MCF 10A (cell line): ENCODE measurements at regions not wholly inside any gene's neighbourhood (a gene's known extent, or its start where the extent isn't known, plus 50 kb on each side); places are given as distances from the start of the nearest gene placed in this dataset.

ENCODE experiments used
- BruUV-seq: library from RNA; stranded (reverse); fragments of 400-500 nt; replicated peaks from 2 replicates; lab custom pipeline; 2021; lab: Mats Ljungman, UMichigan
- CTCF ChIA-PET: fragments of 300-600 bp; sonication (Branson Sonifier 250); formaldehyde crosslinking; extraction: SDS; loops from one replicate; lab custom pipeline; 2021; ENCODE audit warnings: antibody characterized with exemption, inconsistent platforms; lab: Yijun Ruan, JAX
- POLR2A ChIA-PET: fragments of 300-600, 350-650 bp; sonication (Branson Sonifier 250); formaldehyde crosslinking; extraction: SDS; loops from one replicate; lab custom pipeline; 2020; ENCODE audit warnings: antibody characterized with exemption, inconsistent platforms; lab: Yijun Ruan, JAX
- DNase-seq: peaks from one replicate; pipeline ENCODE4 v3.0.0-alpha.2; 2018; ENCODE audit not compliant: unreplicated experiment
- H3K27ac Mint-ChIP-seq: one replicate; pipeline ENCODE4 v1.8.0; 2022; ENCODE audit warnings: mild to moderate bottlenecking, low read depth, mixed read lengths; ENCODE audit not compliant: unreplicated experiment
- H3K27me3 Mint-ChIP-seq: one replicate; pipeline ENCODE4 v1.8.0; 2022; ENCODE audit warnings: mixed read lengths; ENCODE audit not compliant: insufficient read depth, unreplicated experiment
- H3K36me3 Mint-ChIP-seq: one replicate; pipeline ENCODE4 v1.8.0; 2022; ENCODE audit warnings: mild to moderate bottlenecking, moderate library complexity, mixed read lengths; ENCODE audit not compliant: insufficient read depth, unreplicated experiment
- H3K4me1 Mint-ChIP-seq: one replicate; pipeline ENCODE4 v1.8.0; 2022; ENCODE audit warnings: mixed read lengths; ENCODE audit not compliant: insufficient read depth, unreplicated experiment
- H3K4me3 Mint-ChIP-seq: one replicate; pipeline ENCODE4 v1.8.0; 2022; ENCODE audit warnings: mild to moderate bottlenecking, moderate library complexity, mixed read lengths; ENCODE audit not compliant: unreplicated experiment
- H3K9me3 Mint-ChIP-seq: one replicate; pipeline ENCODE4 v1.8.0; 2022; ENCODE audit warnings: mixed read lengths; ENCODE audit not compliant: unreplicated experiment
- intact Hi-C: fragments of 100-400 bp; cut with micrococcal nuclease; formaldehyde crosslinking; loops from 2 replicates; pipeline ENCODE4 v1.14.1; 2022
- TF ChIP-seq, protein P1 (sequence below): fragments of 200-600 bp; IDR thresholded peaks from one replicate; pipeline ENCODE4 v1.8.0; 2022; ENCODE audit warnings: antibody characterized with exemption, mild to moderate bottlenecking; ENCODE audit not compliant: unreplicated experiment

DNA sequence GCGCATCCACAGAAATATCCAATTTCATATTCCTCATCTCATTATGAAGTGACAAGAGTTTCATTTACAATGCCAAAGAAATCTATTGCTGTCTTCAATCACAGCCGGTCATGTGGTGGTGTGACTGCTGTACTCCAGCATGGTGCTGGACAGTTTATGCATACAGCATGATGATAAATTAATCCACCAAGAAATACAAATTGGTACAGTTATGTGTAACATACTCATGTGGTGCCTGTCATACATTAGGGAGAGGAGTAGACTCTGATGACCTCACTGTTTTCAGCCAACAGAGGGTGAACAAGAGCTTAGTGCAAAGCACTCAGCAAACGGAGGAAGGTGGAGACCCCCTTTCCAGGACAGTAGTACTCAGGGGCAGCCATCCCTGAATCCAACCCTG lies 178.4 kb upstream of the SYNDIG1 start:
- Mint-ChIP-seq H3K27me3 (no peaks in the 10 kb centered on the region), H3K27ac (no peak overlapping the region), H3K9me3 (peaks cover 67% of the 10 kb centered on the region), H3K36me3 (no peaks in the 10 kb centered on the region), H3K4me3 (no peak overlapping the region), H3K4me1 (no peaks in the 10 kb centered on the region)
- TF ChIP-seq, protein P1, sequence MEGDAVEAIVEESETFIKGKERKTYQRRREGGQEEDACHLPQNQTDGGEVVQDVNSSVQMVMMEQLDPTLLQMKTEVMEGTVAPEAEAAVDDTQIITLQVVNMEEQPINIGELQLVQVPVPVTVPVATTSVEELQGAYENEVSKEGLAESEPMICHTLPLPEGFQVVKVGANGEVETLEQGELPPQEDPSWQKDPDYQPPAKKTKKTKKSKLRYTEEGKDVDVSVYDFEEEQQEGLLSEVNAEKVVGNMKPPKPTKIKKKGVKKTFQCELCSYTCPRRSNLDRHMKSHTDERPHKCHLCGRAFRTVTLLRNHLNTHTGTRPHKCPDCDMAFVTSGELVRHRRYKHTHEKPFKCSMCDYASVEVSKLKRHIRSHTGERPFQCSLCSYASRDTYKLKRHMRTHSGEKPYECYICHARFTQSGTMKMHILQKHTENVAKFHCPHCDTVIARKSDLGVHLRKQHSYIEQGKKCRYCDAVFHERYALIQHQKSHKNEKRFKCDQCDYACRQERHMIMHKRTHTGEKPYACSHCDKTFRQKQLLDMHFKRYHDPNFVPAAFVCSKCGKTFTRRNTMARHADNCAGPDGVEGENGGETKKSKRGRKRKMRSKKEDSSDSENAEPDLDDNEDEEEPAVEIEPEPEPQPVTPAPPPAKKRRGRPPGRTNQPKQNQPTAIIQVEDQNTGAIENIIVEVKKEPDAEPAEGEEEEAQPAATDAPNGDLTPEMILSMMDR: no peak
- no peak for DNase-seq
- intact Hi-C loops: no loop called here
- ChIA-PET POLR2A (no interaction called here), CTCF (interaction anchor here (0.7 kb wide), 1 partner anchor 246 kb away, joined by 3 read pairs; no protein-coding TSS in a partner anchor)
- no TSS peak for BruUV-seq

GRCh38 chr20:24289737-24290481 lies 179.5 kb upstream of the SYNDIG1 start:
- no TSS peak for BruUV-seq

GRCh38 chr20:24283186-24283585 lies 186.2 kb upstream of the SYNDIG1 start:
- Mint-ChIP-seq H3K27ac (no peak overlapping the region), H3K36me3 (no peaks in the 10 kb centered on the region), H3K4me3 (no peak overlapping the region), H3K27me3 (no peaks in the 10 kb centered on the region), H3K9me3 (peaks cover 47% of the 10 kb centered on the region), H3K4me1 (no peaks in the 10 kb centered on the region)
- ChIA-PET CTCF (interaction anchor here (0.7 kb wide), 2 partner anchors 10 to 56 kb away, joined by 3 read pairs; no protein-coding TSS in a partner anchor), POLR2A (no interaction called here)
- DNase-seq: no peak
- intact Hi-C loops: no loop called here
- TF ChIP-seq, protein P1: no peak
- no TSS peak for BruUV-seq

More at GRCh38 chr20:24289737-24290481, 179.5 kb upstream of the SYNDIG1 start:
- H3K27me3 Mint-ChIP-seq: no peaks in the 10 kb centered on the region
- intact Hi-C loops: no loop called here
- TF ChIP-seq, protein P1: no peak
- H3K9me3 Mint-ChIP-seq: peaks cover 64% of the 10 kb centered on the region
- H3K36me3 Mint-ChIP-seq: no peaks in the 10 kb centered on the region
- H3K4me3 Mint-ChIP-seq: no peak overlapping the region
- CTCF ChIA-PET: interaction anchor here (1.0 kb wide), 1 partner anchor 30 kb away, joined by 3 read pairs; no protein-coding TSS in a partner anchor
- H3K4me1 Mint-ChIP-seq: no peaks in the 10 kb centered on the region
- POLR2A ChIA-PET: no interaction called here
- no peak for DNase-seq
- no peak overlapping the region for H3K27ac Mint-ChIP-seq

DNA sequence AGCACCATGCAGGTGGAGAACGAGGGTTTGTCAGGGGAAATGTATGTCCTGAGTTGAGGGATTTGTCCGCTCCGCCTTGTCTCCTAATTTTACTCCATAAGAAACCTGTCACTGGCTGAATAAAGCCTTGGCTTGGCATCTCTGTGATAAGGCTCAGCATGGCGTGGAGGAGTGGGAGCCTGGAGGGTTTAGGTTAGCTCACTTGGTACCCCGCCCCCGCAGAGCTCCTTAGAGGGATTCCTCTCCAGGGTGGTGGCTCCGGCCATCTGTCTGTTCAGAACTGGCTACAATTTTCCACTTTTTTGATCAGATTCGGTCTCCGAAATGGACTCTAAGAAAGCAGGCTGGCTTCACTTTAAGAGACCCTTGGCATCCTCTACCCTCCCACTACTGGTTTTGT lies 192.2 kb upstream of the SYNDIG1 start:
- no peak overlapping the region for H3K4me3 Mint-ChIP-seq
- no peaks in the 10 kb centered on the region for H3K27me3 Mint-ChIP-seq
- TF ChIP-seq, protein P1: no peak
- no TSS peak for BruUV-seq
- peaks cover 51% of the 10 kb centered on the region for H3K9me3 Mint-ChIP-seq
- CTCF ChIA-PET: no interaction called here
- POLR2A ChIA-PET: no interaction called here
- H3K4me1 Mint-ChIP-seq: no peaks in the 10 kb centered on the region
- H3K27ac Mint-ChIP-seq: no peak overlapping the region
- intact Hi-C loops: no loop called here
- no peaks in the 10 kb centered on the region for H3K36me3 Mint-ChIP-seq
- DNase-seq: no peak
